Esophagus muscularis mucosa (tissue), 3 donors: ENCODE measurements at regions not wholly inside any gene's neighbourhood (a gene's known extent, or its start where the extent isn't known, plus 50 kb on each side); places are given as distances from the start of the nearest gene placed in this dataset.

Experiments
- POLR2AphosphoS5 ChIP-seq, 2 donors: sonication (generic); formaldehyde crosslinking; IDR thresholded peaks; one replicate each; pipeline ENCODE4 v1.6.1; 2017; ENCODE audit warnings: antibody characterized with exemption in 2 of 2
- TF ChIP-seq, protein P1 (sequence below), 3 experiments: fragments of 200-600 bp in 2 of 3; fragments of 450-650 bp in 1 of 3; sonication (generic) in 2 of 3; IDR thresholded peaks; one replicate each; pipeline ENCODE4 v1.5.1; 2017 to 2019; ENCODE audit warnings: antibody characterized with exemption in 3 of 3, mild to moderate bottlenecking in 2 of 3, moderate library complexity in 1 of 3

DNA sequence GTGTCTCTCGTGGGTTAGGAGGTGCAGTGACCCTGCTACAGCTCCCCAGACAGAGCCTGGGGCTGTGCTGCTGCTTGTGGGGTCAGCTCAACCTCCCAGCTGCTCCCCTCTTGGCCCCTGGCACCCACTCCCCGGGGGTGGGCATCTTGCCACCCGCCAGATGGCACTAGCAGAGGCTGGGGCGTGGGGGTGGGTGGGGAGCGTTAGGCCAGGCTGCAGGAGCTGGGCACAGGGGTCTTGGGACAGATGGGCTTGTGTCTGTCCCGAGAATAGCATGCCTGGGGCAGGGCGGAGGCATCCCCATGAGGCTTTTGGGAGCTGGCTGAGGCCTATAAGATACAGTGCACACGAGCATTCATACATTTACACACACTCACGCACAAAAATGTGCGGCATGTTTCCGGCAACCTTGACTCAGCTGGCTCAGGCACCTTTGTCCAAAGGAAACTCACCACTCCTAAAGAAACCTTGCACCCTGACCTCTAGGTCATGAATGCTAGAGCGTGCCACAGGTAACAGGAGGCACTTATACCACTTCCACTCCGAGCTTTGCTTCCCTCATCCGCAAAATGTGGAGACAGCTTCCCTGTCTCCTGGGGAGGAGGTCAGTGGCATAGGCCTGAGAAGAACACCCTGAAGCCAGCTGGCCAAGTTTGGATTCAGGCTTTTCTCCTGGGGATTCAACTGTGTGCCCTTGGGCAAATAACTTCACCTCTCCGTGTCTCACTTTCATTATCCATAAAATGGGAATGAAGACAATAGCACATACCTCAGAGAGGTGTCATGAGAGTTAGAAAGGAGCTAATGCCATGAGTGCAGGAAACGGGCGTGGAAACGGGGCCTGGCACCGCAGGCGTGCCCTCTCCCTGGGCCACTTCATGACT lies 78.9 kb upstream of the LHX1 start:
- TF ChIP-seq POLR2AphosphoS5 (IDR thresholded peaks at IDR 0.05): no peak
- TF ChIP-seq, protein P1, sequence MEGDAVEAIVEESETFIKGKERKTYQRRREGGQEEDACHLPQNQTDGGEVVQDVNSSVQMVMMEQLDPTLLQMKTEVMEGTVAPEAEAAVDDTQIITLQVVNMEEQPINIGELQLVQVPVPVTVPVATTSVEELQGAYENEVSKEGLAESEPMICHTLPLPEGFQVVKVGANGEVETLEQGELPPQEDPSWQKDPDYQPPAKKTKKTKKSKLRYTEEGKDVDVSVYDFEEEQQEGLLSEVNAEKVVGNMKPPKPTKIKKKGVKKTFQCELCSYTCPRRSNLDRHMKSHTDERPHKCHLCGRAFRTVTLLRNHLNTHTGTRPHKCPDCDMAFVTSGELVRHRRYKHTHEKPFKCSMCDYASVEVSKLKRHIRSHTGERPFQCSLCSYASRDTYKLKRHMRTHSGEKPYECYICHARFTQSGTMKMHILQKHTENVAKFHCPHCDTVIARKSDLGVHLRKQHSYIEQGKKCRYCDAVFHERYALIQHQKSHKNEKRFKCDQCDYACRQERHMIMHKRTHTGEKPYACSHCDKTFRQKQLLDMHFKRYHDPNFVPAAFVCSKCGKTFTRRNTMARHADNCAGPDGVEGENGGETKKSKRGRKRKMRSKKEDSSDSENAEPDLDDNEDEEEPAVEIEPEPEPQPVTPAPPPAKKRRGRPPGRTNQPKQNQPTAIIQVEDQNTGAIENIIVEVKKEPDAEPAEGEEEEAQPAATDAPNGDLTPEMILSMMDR (IDR thresholded peaks at IDR 0.05): no peak
